PFSK-1 (cell line): ENCODE measurements at regions not wholly inside any gene's neighbourhood (a gene's known extent, or its start where the extent isn't known, plus 50 kb on each side); places are given as distances from the start of the nearest gene placed in this dataset.

Experiments
- FOXP2 ChIP-seq: optimal IDR thresholded peaks from 2 replicates; pipeline ENCODE3; 2011; ENCODE audit warnings: borderline replicate concordance, control low read depth, inconsistent platforms; ENCODE audit not compliant: insufficient read depth; ENCODE audit errors: extremely low read length, extremely low read depth
- POLR2AphosphoS5 ChIP-seq: IDR thresholded peaks from 2 replicates; pipeline ENCODE4 v1.6.1; 2012; ENCODE audit warnings: low read depth, mild to moderate bottlenecking, control low read depth, low read length, moderate library complexity
- REST ChIP-seq, 2 experiments: IDR thresholded peaks; 2 replicates each; pipeline versions ENCODE4 v1.6.1 to v1.8.0; 2011 to 2012; ENCODE audit warnings: low read depth in 2 of 2, low read length in 2 of 2, control low read depth in 1 of 2, inconsistent platforms in 1 of 2, mild to moderate bottlenecking in 1 of 2, moderate library complexity in 1 of 2; ENCODE audit not compliant: insufficient read depth in 1 of 2
- SIN3A ChIP-seq: IDR thresholded peaks from 2 replicates; pipeline ENCODE4 v1.6.1; 2012; ENCODE audit warnings: mild to moderate bottlenecking, low read length, moderate library complexity, borderline replicate concordance; ENCODE audit not compliant: insufficient read depth
- TAF1 ChIP-seq: IDR thresholded peaks from 2 replicates; pipeline ENCODE4 v1.6.1; 2012; ENCODE audit warnings: low read length, control low read depth, borderline replicate concordance; ENCODE audit not compliant: insufficient read depth

- TF ChIP-seq SIN3A (no peak), TAF1 (no peak), POLR2AphosphoS5 (no peak), FOXP2 (no peak), REST (IDR thresholded peaks at IDR 0.05; ENCODE audit: insufficient read depth in 1 of 2, low read depth in 2 of 2, low read length in 2 of 2) (no peak)
Measured at GRCh38 chr2:83585250-83585649, 873.8 kb downstream of the SUCLG1 start.

- TF ChIP-seq SIN3A (no peak), FOXP2 (no peak), TAF1 (no peak), POLR2AphosphoS5 (no peak), REST (IDR thresholded peaks at IDR 0.05; ENCODE audit: insufficient read depth in 1 of 2, low read depth in 2 of 2, low read length in 2 of 2) (no peak)
Measured at GRCh38 chr2:83584672-83585071, 874.4 kb downstream of the SUCLG1 start.

- TF ChIP-seq REST (IDR thresholded peaks at IDR 0.05; ENCODE audit: insufficient read depth in 1 of 2, low read depth in 2 of 2, low read length in 2 of 2) (no peak), SIN3A (no peak)
Measured at GRCh38 chr2:83582589-83582988, 876.5 kb downstream of the SUCLG1 start.

- TF ChIP-seq TAF1 (no peak), POLR2AphosphoS5 (no peak), SIN3A (no peak)
Measured at GRCh38 chr2:83579507-83579906, 879.6 kb downstream of the SUCLG1 start.

GRCh38 chr2:83578405-83578804 lies 880.7 kb downstream of the SUCLG1 start:
- TF ChIP-seq POLR2AphosphoS5 (no peak), TAF1 (no peak), SIN3A (no peak)

GRCh38 chr2:83574614-83575013 lies 884.5 kb downstream of the SUCLG1 start:
- TF ChIP-seq TAF1: no peak
- TF ChIP-seq POLR2AphosphoS5: no peak
- TF ChIP-seq REST (IDR thresholded peaks at IDR 0.05; ENCODE audit: insufficient read depth in 1 of 2, low read depth in 2 of 2, low read length in 2 of 2): no peak
- TF ChIP-seq SIN3A: no peak
- TF ChIP-seq FOXP2: no peak
